NB4 (cell line): ENCODE measurements at regions not wholly inside any gene's neighbourhood (a gene's known extent, or its start where the extent isn't known, plus 50 kb on each side); places are given as distances from the start of the nearest gene placed in this dataset.

Experiments
- POLR2A ChIP-seq: IDR thresholded peaks from 2 replicates; pipeline ENCODE4 v1.6.1; 2011; ENCODE audit warnings: mild to moderate bottlenecking; ENCODE audit not compliant: insufficient read length; ENCODE audit errors: extremely low read depth
- TF ChIP-seq, protein P1 (sequence below): IDR thresholded peaks from one replicate; pipeline ENCODE4 v1.5.1; 2012; ENCODE audit warnings: low read depth, low read length
- TF ChIP-seq, protein P2 (sequence below): IDR thresholded peaks from 2 replicates; pipeline ENCODE4 v1.6.1; 2011; ENCODE audit warnings: low read depth, low read length

DNA sequence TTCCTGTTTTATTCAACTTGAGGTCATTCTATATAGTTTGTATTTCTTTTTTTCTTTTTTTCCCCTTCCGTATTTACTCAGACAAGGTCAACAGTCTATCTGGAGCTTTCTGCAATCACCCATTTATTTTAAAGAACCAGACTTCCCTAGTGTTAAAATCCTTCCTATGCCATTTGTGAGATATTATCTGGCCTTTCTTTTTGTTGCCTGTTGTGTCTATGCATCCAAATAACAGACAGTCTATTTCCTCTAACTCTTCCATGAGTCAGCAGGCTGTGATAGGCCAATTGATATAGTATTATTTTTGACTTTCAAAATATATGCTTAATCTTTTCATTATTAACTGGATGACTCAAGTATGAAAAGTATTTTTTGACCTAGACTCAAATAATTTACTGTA lies 291.2 kb upstream of the PTPRD start:
- TF ChIP-seq, protein P1, sequence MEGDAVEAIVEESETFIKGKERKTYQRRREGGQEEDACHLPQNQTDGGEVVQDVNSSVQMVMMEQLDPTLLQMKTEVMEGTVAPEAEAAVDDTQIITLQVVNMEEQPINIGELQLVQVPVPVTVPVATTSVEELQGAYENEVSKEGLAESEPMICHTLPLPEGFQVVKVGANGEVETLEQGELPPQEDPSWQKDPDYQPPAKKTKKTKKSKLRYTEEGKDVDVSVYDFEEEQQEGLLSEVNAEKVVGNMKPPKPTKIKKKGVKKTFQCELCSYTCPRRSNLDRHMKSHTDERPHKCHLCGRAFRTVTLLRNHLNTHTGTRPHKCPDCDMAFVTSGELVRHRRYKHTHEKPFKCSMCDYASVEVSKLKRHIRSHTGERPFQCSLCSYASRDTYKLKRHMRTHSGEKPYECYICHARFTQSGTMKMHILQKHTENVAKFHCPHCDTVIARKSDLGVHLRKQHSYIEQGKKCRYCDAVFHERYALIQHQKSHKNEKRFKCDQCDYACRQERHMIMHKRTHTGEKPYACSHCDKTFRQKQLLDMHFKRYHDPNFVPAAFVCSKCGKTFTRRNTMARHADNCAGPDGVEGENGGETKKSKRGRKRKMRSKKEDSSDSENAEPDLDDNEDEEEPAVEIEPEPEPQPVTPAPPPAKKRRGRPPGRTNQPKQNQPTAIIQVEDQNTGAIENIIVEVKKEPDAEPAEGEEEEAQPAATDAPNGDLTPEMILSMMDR, result no peak
- no peak for TF ChIP-seq POLR2A
- TF ChIP-seq, protein P2, sequence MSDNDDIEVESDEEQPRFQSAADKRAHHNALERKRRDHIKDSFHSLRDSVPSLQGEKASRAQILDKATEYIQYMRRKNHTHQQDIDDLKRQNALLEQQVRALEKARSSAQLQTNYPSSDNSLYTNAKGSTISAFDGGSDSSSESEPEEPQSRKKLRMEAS, result no peak
